ENCODE measurements at regions not wholly inside any gene's neighbourhood (a gene's known extent, or its start where the extent isn't known, plus 50 kb on each side); places are given as distances from the start of the nearest gene placed in this dataset.
"Not testable (repeated sequence)": the region's sequence is repeated elsewhere in the genome, so short reads cannot be mapped to it uniquely, and the experiment has no call there.

DNA sequence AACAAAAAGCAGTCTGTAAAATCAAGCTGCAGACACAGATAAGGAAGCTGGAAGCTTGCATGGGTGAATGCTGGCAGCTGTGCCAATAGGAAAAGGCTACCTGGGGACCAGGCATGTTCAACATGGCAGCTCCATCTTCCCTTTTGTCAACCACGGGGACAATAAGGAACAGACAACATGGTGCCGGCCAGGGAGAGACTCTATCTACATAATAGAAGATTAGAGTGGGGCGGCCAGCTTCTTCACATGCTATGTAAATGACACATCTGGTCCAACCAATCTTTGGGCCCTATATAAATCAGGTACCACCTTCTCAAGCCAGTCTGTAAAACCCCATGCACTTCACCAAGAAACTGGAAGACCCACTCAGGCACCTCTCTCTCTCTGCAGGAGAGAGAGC, 157.6 kb downstream of the SUDS3 start:
- Histone ChIP-seq H3K27ac (ENCODE audit: low read length) (no peak overlapping the region), H3K4me1 (ENCODE audit: control insufficient read depth, insufficient read depth, low read length) (peaks cover 8% of the 10 kb centered on the region)
- 45% methylated on average over 3 of the region's 3 CpGs for WGBS (ENCODE audit: insufficient coverage)

DNA sequence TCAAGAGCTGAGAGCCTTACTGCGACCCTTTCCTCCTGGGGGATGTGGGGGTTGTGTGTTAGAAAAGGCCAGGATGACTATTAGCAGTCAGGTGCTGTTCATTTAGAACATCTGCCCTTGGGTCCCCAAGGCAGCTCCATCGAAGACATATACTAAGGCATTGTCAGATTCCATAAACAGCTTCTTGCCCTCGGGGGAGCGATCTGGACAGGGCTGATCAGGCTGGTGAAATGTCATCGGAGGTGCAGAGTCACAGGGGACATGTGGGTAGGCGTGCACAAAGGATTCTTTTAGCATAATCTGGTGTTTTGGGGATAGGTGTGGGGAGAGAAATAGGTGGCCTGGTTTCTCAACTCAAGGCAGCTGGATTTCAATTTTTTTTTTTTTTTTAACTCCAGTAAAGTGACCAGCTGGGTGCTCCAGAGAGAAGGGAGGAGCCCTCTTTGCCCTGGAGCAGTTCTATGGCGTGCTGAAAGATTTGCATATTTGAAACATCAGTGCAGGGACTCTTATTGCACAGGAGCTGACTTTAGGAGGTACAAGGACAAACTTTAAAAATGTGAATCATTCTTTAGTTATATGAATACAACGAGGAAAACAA, 160.1 kb downstream of the SUDS3 start:
- Histone ChIP-seq H3K4me1 (ENCODE audit: control insufficient read depth, insufficient read depth, low read length) (peaks cover 8% of the 10 kb centered on the region), H3K36me3 (ENCODE audit: control insufficient read depth, insufficient read depth, low read length) (no peaks in the 10 kb centered on the region), H3K9me3 (replicated peaks; ENCODE audit: control insufficient read depth, low read depth, low read length) (no peaks in the 10 kb centered on the region), H3K27me3 (ENCODE audit: control insufficient read depth, insufficient read depth, low read length) (no peaks in the 10 kb centered on the region), H3K4me3 (ENCODE audit: low read length) (no peak overlapping the region), H3K27ac (ENCODE audit: low read length) (no peak overlapping the region)
- DNase-seq = no peak
- 65% methylated on average over 6 of the region's 8 CpGs for WGBS (ENCODE audit: insufficient coverage)

More for the DNA sequence above, 157.6 kb downstream of the SUDS3 start:
- Histone ChIP-seq H3K9me3 (replicated peaks; ENCODE audit: control insufficient read depth, low read depth, low read length) (no peaks in the 10 kb centered on the region), H3K36me3 (ENCODE audit: control insufficient read depth, insufficient read depth, low read length) (no peaks in the 10 kb centered on the region), H3K27me3 (ENCODE audit: control insufficient read depth, insufficient read depth, low read length) (no peaks in the 10 kb centered on the region), H3K4me3 (ENCODE audit: low read length) (no peak overlapping the region)
- no peak for DNase-seq

DNA sequence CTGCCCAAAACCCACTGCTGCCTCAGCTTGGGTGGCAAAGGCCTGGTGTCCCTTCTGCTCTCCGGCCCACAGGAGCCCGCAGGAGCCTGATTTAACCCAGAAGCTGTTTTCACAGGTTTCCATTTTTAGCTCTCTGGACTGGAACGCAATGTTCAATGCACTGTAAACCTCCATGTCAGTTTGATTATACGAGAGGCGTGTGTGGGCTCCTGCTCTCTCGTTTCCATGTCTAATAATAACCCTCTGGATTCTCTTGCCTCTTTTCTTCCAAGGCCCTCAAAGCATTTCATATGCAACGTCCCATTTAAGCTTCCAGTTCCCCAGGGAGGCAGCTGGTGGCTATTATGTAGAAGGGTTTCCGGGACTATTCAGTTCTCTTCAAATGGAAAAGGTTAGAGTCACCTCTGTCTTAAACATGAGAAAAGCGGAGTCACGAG, 161.1 kb downstream of the SUDS3 start:
- 70% methylated on average over 7 of the region's 10 CpGs for WGBS (ENCODE audit: insufficient coverage)
- H3K27me3 ChIP-seq (ENCODE audit: control insufficient read depth, insufficient read depth, low read length) = no peaks in the 10 kb centered on the region
- H3K9me3 ChIP-seq (replicated peaks; ENCODE audit: control insufficient read depth, low read depth, low read length) = no peaks in the 10 kb centered on the region
- H3K27ac ChIP-seq (ENCODE audit: low read length) = peak overlapping the region; percentile 20
- no peaks in the 10 kb centered on the region for H3K36me3 ChIP-seq (ENCODE audit: control insufficient read depth, insufficient read depth, low read length)
- peak; percentile 57 for DNase-seq
- peaks cover 8% of the 10 kb centered on the region for H3K4me1 ChIP-seq (ENCODE audit: control insufficient read depth, insufficient read depth, low read length)
- no peak overlapping the region for H3K4me3 ChIP-seq (ENCODE audit: low read length)

DNA sequence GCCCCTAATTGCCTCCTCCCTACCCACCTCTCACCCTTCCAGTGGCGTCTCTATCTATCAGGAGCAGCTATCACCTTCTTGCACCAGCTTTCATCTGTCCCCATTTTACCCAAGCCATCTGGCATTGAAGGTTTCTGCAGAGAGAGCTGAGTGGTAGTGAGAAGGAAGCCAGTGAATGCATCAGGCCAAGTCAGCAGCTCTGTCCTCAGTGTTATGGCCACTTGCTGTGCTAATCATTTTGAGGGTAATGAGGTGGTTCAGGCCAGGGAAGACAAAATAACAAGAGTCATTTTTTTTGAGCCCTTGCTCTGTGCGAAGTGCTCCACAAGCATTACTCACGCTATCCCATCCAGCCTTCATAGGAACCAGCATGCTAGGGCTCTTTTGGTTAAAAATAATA, 164.7 kb downstream of the SUDS3 start:
- no CpG with 5 or more reads among the region's 3 CpGs for WGBS (ENCODE audit: insufficient coverage)
- Histone ChIP-seq H3K27me3 (ENCODE audit: control insufficient read depth, insufficient read depth, low read length) (no peaks in the 10 kb centered on the region), H3K27ac (ENCODE audit: low read length) (no peak overlapping the region), H3K36me3 (ENCODE audit: control insufficient read depth, insufficient read depth, low read length) (no peaks in the 10 kb centered on the region), H3K4me3 (ENCODE audit: low read length) (no peak overlapping the region), H3K4me1 (ENCODE audit: control insufficient read depth, insufficient read depth, low read length) (peaks cover 6% of the 10 kb centered on the region), H3K9me3 (replicated peaks; ENCODE audit: control insufficient read depth, low read depth, low read length) (no peaks in the 10 kb centered on the region)
- no peak for DNase-seq

DNA sequence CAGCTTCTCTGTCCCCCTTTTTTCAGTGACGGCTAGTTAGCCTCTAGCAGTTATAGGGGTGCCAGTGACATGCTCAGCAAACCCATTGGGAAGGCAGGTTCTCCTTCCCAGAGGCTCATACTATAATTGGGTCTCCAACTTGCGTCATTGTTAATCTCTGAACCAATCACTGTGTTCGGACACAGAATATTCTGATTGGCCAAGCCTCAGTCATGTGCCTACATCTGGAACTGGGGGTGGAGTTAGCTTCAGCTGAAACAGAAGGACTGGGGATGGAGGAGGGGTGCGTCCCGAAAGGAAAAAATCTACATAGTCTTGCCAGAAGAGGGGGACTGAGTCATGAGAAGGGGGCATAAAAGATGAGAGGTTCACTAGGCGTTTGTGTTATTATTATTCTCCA, 165.6 kb downstream of the SUDS3 start:
- Histone ChIP-seq H3K27ac (ENCODE audit: low read length) (no peak overlapping the region), H3K27me3 (ENCODE audit: control insufficient read depth, insufficient read depth, low read length) (no peaks in the 10 kb centered on the region), H3K4me1 (ENCODE audit: control insufficient read depth, insufficient read depth, low read length) (peaks cover 3% of the 10 kb centered on the region), H3K9me3 (replicated peaks; ENCODE audit: control insufficient read depth, low read depth, low read length) (no peaks in the 10 kb centered on the region), H3K4me3 (ENCODE audit: low read length) (no peak overlapping the region), H3K36me3 (ENCODE audit: control insufficient read depth, insufficient read depth, low read length) (no peaks in the 10 kb centered on the region)
- WGBS (ENCODE audit: insufficient coverage) = 85% methylated on average over 2 of the region's 6 CpGs
- no peak for DNase-seq

DNA sequence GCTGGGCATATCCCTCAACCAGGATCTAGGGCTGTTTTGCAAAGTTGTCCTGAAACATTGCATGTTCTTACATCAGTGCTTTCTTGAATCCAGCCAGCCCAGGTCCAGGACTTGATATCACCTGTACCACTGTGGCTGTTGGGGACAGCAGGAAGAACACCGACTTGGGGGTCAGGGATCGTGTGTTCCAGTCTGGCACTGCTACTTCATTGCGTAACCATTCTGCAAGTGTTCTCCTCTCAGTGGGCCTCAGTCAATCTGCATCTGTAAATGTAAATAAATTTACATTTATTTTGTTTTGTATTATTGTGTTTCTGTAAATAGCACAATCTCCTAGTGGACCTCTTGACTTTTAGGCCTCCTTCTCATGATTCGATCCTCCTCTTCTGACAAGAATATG, 167.3 kb downstream of the SUDS3 start:
- DNase-seq = no peak
- Histone ChIP-seq H3K4me3 (ENCODE audit: low read length) (no peak overlapping the region), H3K36me3 (ENCODE audit: control insufficient read depth, insufficient read depth, low read length) (no peaks in the 10 kb centered on the region), H3K27ac (ENCODE audit: low read length) (no peak overlapping the region), H3K27me3 (ENCODE audit: control insufficient read depth, insufficient read depth, low read length) (no peaks in the 10 kb centered on the region), H3K9me3 (replicated peaks; ENCODE audit: control insufficient read depth, low read depth, low read length) (peaks cover 3% of the 10 kb centered on the region), H3K4me1 (ENCODE audit: control insufficient read depth, insufficient read depth, low read length) (no peaks in the 10 kb centered on the region)
- 60% methylated on average over 1 of the region's 4 CpGs for WGBS (ENCODE audit: insufficient coverage)

DNA sequence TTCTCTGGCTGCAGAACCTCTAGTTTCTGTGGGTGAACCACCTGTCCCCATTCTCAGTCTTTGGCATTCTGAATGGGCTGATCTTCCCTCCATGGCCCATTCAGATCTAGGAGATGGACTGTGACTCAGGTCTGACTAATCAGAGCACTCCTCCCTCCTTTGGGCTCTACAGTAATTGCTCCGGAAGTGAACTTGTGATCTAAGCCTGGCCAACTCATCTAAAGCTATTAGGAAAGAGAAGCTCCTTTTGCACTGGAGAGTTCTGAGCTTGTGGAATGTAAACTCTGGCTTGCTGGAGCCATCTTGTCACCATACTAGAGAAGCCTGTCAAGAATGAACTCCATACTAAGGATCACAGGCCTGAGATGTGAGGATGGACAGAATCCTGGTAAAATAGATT, 168.2 kb downstream of the SUDS3 start:
- Histone ChIP-seq H3K27ac (ENCODE audit: low read length) (no peak overlapping the region), H3K9me3 (replicated peaks; ENCODE audit: control insufficient read depth, low read depth, low read length) (peaks cover 3% of the 10 kb centered on the region), H3K27me3 (ENCODE audit: control insufficient read depth, insufficient read depth, low read length) (no peaks in the 10 kb centered on the region), H3K4me1 (ENCODE audit: control insufficient read depth, insufficient read depth, low read length) (no peaks in the 10 kb centered on the region), H3K4me3 (ENCODE audit: low read length) (no peak overlapping the region), H3K36me3 (ENCODE audit: control insufficient read depth, insufficient read depth, low read length) (no peaks in the 10 kb centered on the region)
- DNase-seq = no peak
- WGBS (ENCODE audit: insufficient coverage) = no CpG with 5 or more reads among the region's 1 CpG

DNA sequence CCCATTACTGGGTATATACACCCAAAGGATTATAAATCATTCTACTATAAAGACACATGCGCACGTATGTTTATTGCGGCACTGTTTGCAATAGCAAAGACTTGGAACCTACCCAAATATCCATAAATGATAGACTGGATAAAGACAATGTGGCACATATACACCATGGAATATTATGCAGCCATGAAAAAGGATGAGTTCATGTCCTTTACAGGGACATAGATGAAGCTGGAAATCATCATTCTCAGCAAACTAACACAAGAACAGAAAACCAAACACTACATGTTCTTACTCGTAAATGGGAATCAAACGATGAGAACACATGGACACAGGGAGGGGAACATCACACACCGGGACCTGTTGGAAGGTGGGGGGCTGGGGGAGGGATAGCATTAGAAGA, 171.3 kb downstream of the SUDS3 start:
- not testable (repeated sequence) for DNase-seq; H3K36me3 ChIP-seq (ENCODE audit: control insufficient read depth, insufficient read depth, low read length); H3K4me3 ChIP-seq (ENCODE audit: low read length); H3K4me1 ChIP-seq (ENCODE audit: control insufficient read depth, insufficient read depth, low read length); H3K27me3 ChIP-seq (ENCODE audit: control insufficient read depth, insufficient read depth, low read length); H3K9me3 ChIP-seq (replicated peaks; ENCODE audit: control insufficient read depth, low read depth, low read length); H3K27ac ChIP-seq (ENCODE audit: low read length)
- no CpG with 5 or more reads among the region's 6 CpGs for WGBS (ENCODE audit: insufficient coverage)

DNA sequence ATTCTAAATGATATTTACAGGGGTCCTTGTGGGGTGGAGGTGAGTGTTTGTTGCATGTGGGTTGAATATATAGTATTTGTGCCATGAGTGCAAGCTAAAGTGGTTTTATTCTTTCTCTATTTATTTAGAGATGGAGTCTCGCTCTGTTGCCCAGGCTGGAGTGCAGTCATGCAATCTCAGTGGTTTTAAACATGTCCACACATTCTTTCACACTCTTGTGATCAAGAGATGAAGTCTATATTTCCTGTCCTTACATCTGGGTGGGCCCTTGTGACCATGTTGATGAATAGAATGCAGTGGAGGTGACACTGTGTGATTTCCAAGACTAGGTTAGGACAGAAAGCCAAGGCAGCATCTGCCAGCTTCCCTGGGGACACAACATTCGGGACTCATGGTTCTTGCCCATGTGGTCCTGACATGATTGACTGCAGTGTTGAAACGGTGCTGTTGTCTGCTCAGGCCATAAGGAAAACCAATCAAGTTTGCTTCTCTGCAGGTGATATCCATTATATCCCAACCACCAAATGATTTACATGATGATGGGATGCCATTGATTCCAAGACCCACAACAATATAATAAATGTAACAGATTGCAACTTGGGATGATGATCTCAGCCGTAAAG, 172.6 kb downstream of the SUDS3 start:
- DNase-seq = no peak
- peaks cover 3% of the 10 kb centered on the region for H3K9me3 ChIP-seq (replicated peaks; ENCODE audit: control insufficient read depth, low read depth, low read length)
- 80% methylated on average over 1 of the region's 4 CpGs for WGBS (ENCODE audit: insufficient coverage)

DNA sequence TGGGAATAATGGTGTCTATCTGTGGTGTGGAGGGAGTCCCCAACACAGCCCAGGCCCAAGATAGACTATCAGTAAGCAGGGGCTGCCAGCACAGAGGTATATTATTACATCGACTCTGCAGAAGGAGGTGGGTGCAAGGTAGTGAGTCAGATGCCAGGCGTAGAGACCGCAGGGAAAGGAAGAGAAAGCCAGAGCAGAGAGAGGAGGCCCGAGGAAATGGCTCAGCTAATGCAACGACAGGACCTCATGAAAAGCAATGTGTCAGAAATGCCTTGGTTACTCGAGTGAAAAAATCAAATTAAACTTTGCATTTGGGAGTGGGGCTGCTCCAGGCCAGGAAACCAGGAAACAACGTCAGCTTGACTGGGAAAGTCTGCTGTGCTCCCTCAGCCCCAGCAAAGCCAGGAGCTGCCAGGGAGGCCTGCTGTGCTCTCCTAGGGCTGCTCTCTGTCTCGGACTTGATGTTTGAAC, 173.2 kb downstream of the SUDS3 start:
- no peaks in the 10 kb centered on the region for H3K4me1 ChIP-seq (ENCODE audit: control insufficient read depth, insufficient read depth, low read length)
- no peaks in the 10 kb centered on the region for H3K27me3 ChIP-seq (ENCODE audit: control insufficient read depth, insufficient read depth, low read length)
- no peak overlapping the region for H3K4me3 ChIP-seq (ENCODE audit: low read length)
- H3K36me3 ChIP-seq (ENCODE audit: control insufficient read depth, insufficient read depth, low read length) = no peaks in the 10 kb centered on the region
- peaks cover 3% of the 10 kb centered on the region for H3K9me3 ChIP-seq (replicated peaks; ENCODE audit: control insufficient read depth, low read depth, low read length)
- H3K27ac ChIP-seq (ENCODE audit: low read length) = no peak overlapping the region
- WGBS (ENCODE audit: insufficient coverage) = 57% methylated on average over 7 of the region's 8 CpGs
- no peak for DNase-seq

More for the DNA sequence above, 172.6 kb downstream of the SUDS3 start:
- H3K4me3 ChIP-seq (ENCODE audit: low read length) = no peak overlapping the region
- no peak overlapping the region for H3K27ac ChIP-seq (ENCODE audit: low read length)
- H3K4me1 ChIP-seq (ENCODE audit: control insufficient read depth, insufficient read depth, low read length) = no peaks in the 10 kb centered on the region
- no peaks in the 10 kb centered on the region for H3K27me3 ChIP-seq (ENCODE audit: control insufficient read depth, insufficient read depth, low read length)
- H3K36me3 ChIP-seq (ENCODE audit: control insufficient read depth, insufficient read depth, low read length) = no peaks in the 10 kb centered on the region
